HL-60 (cell line): ENCODE measurements at regions not wholly inside any gene's neighbourhood (a gene's known extent, or its start where the extent isn't known, plus 50 kb on each side); places are given as distances from the start of the nearest gene placed in this dataset.
A peak's percentile ranks its signal among the peaks of the same experiment; 100 is the strongest.

Experiments
- DNase-seq, 2 experiments: peaks; one replicate each; pipeline ENCODE4 v3.0.0-alpha.2; 2010 to 2020; ENCODE audit warnings: low read depth in 1 of 2, low spot score in 1 of 2
- H3K27ac ChIP-seq: fragments of 250-450 bp; sonication (Bioruptor Pico); replicated peaks from 2 replicates; pipeline ENCODE4 v1.5.1; 2020; ENCODE audit warnings: mild to moderate bottlenecking, moderate library complexity
- H3K27me3 ChIP-seq: fragments of 250-450 bp; sonication (Bioruptor Pico); 2 replicates; pipeline ENCODE4 v1.5.1; 2021; ENCODE audit warnings: mild to moderate bottlenecking, moderate library complexity; ENCODE audit not compliant: insufficient read depth, poor library complexity, severe bottlenecking
- H3K4me3 ChIP-seq: replicated peaks from 2 replicates; pipeline ENCODE4 v1.5.1; 2011; ENCODE audit warnings: mild to moderate bottlenecking, control low read depth, low read length; ENCODE audit not compliant: insufficient read depth
- CTCF ChIP-seq: IDR thresholded peaks from one replicate; pipeline ENCODE4 v1.5.1; 2011; ENCODE audit warnings: low read length, control low read depth, inconsistent platforms; ENCODE audit not compliant: insufficient read depth
- GABPA ChIP-seq: IDR thresholded peaks from 2 replicates; pipeline ENCODE4 v1.6.1; 2012; ENCODE audit warnings: low read depth
- POLR2AphosphoS5 ChIP-seq: IDR thresholded peaks from 2 replicates; pipeline ENCODE4 v1.6.1; 2012; ENCODE audit warnings: low read depth
- SPI1 ChIP-seq: IDR thresholded peaks from 2 replicates; pipeline ENCODE4 v1.6.1; 2012; ENCODE audit warnings: low read depth, mild to moderate bottlenecking, borderline replicate concordance
- TF ChIP-seq, protein P1 (sequence below): IDR thresholded peaks from 2 replicates; pipeline ENCODE4 v1.6.1; 2012; ENCODE audit warnings: low read depth; ENCODE audit not compliant: insufficient replicate concordance

- no peak for DNase-seq
- TF ChIP-seq POLR2AphosphoS5 = no peak
- TF ChIP-seq, protein P1, sequence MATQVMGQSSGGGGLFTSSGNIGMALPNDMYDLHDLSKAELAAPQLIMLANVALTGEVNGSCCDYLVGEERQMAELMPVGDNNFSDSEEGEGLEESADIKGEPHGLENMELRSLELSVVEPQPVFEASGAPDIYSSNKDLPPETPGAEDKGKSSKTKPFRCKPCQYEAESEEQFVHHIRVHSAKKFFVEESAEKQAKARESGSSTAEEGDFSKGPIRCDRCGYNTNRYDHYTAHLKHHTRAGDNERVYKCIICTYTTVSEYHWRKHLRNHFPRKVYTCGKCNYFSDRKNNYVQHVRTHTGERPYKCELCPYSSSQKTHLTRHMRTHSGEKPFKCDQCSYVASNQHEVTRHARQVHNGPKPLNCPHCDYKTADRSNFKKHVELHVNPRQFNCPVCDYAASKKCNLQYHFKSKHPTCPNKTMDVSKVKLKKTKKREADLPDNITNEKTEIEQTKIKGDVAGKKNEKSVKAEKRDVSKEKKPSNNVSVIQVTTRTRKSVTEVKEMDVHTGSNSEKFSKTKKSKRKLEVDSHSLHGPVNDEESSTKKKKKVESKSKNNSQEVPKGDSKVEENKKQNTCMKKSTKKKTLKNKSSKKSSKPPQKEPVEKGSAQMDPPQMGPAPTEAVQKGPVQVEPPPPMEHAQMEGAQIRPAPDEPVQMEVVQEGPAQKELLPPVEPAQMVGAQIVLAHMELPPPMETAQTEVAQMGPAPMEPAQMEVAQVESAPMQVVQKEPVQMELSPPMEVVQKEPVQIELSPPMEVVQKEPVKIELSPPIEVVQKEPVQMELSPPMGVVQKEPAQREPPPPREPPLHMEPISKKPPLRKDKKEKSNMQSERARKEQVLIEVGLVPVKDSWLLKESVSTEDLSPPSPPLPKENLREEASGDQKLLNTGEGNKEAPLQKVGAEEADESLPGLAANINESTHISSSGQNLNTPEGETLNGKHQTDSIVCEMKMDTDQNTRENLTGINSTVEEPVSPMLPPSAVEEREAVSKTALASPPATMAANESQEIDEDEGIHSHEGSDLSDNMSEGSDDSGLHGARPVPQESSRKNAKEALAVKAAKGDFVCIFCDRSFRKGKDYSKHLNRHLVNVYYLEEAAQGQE = no peak
- TF ChIP-seq GABPA = no peak
- no peak for TF ChIP-seq CTCF
- Histone ChIP-seq H3K27ac (no peak overlapping the region), H3K27me3 (no peaks in the 10 kb centered on the region), H3K4me3 (no peak overlapping the region)
These were observed 129.2 kb upstream of the LRIG1 start for GRCh38 chr3:66629982-66630368.

- H3K27me3 ChIP-seq = no peaks in the 10 kb centered on the region
- no peak overlapping the region for H3K4me3 ChIP-seq
- no peak overlapping the region for H3K27ac ChIP-seq
- no peak for DNase-seq
- TF ChIP-seq SPI1 = no peak
- TF ChIP-seq CTCF = no peak
- TF ChIP-seq, protein P1 = no peak
- TF ChIP-seq POLR2AphosphoS5 = no peak
- TF ChIP-seq GABPA = no peak
These were observed 132.9 kb upstream of the LRIG1 start for GRCh38 chr3:66633402-66634381.

DNA sequence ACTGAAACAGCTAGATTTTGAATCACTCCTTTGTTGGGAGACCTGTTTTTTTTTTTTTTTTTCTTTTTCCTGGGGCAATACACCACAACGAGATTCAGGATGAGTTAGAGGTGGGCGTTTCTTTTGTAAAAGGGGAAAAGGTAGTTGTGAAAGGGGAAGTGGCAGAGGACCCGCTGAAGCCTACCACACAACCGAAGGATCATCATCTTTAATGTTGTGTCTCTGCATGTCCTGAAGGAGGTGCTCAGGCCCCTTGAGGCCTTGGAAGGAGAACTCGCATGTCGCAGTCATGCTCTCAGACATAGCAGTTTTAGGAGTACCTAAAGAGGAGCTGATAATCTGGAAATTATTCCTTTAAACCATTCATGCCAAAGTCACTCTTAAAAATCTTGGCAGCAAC is 137.9 kb upstream of the LRIG1 start:
- no peaks in the 10 kb centered on the region for H3K27me3 ChIP-seq
- H3K27ac ChIP-seq = no peak overlapping the region
- DNase-seq = peak in 1 of 2 experiments; percentile 12
- TF ChIP-seq CTCF = no peak
- TF ChIP-seq SPI1 = peak; percentile 56; the same call in 1 of the 2 replicates
- no peak overlapping the region for H3K4me3 ChIP-seq
